Peyer's patch (tissue), 4 donors: ENCODE measurements at regions not wholly inside any gene's neighbourhood (a gene's known extent, or its start where the extent isn't known, plus 50 kb on each side); places are given as distances from the start of the nearest gene placed in this dataset.

Experiments used
- DNase-seq, 3 donors: peaks; one replicate each; pipeline ENCODE4 v3.0.0-alpha.2; 2017 to 2019
- H3K27ac ChIP-seq, 4 donors: fragments of 200-600 bp; sonication (generic); one replicate each; pipeline ENCODE4 v1.5.1; 2016 to 2019
- H3K27me3 ChIP-seq, 2 donors: fragments of 200-600 bp; sonication (generic); one replicate each; pipeline ENCODE4 v1.5.1; 2019
- H3K36me3 ChIP-seq, 3 donors: fragments of 200-600 bp; sonication (generic); one replicate each; pipeline ENCODE4 v1.5.1; 2016 to 2019
- H3K4me1 ChIP-seq, 4 donors: fragments of 200-600 bp; sonication (generic); one replicate each; pipeline ENCODE4 v1.5.1; 2016 to 2019
- H3K4me3 ChIP-seq, 4 donors: fragments of 200-600 bp; sonication (generic); 1 replicate in 3 of 4; 2 replicates in 1 of 4; pipeline ENCODE4 v1.5.1; 2016 to 2019; ENCODE audit warnings: mild to moderate bottlenecking in 1 of 4
- H3K9me3 ChIP-seq, 4 donors: fragments of 200-600 bp; sonication (generic); one replicate each; pipeline ENCODE4 v1.5.1; 2016 to 2019; ENCODE audit warnings: mild to moderate bottlenecking in 1 of 4
- POLR2A ChIP-seq, 2 donors: fragments of 450-650 bp; IDR thresholded peaks; one replicate each; pipeline ENCODE4 v1.5.1; 2017; ENCODE audit warnings: antibody characterized with exemption in 2 of 2, mild to moderate bottlenecking in 2 of 2, moderate library complexity in 2 of 2
- TF ChIP-seq, protein P1 (sequence below), 6 experiments: fragments of 450-650 bp in 4 of 6; fragments of 200-600 bp in 2 of 6; sonication (generic) in 1 of 6; IDR thresholded peaks; one replicate each; pipeline ENCODE4 v1.5.1; 2017 to 2019; ENCODE audit warnings: antibody characterized with exemption in 6 of 6, mild to moderate bottlenecking in 3 of 6, moderate library complexity in 1 of 6

DNA sequence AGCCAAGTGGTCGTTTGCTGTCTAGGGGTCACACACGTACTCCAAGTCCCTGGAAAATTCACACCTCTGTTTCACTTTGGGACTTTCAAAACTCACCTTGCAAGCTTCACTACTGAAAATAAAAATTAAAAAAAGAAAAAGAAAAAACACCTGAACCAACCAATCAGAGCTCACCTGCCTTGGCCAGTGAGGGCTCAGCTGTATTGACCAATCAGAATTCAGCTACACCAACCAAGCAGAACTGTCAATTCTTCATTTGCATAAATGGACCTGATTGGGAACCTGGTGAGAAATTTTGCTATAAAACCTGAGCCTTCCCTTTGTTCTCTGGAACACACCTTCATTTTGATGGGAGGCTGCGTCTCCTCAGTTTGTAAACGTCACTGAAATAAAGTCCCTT is 176.4 kb downstream of the TTC32 start:
- no peak for TF ChIP-seq POLR2A (IDR thresholded peaks at IDR 0.05)
- TF ChIP-seq, protein P1, sequence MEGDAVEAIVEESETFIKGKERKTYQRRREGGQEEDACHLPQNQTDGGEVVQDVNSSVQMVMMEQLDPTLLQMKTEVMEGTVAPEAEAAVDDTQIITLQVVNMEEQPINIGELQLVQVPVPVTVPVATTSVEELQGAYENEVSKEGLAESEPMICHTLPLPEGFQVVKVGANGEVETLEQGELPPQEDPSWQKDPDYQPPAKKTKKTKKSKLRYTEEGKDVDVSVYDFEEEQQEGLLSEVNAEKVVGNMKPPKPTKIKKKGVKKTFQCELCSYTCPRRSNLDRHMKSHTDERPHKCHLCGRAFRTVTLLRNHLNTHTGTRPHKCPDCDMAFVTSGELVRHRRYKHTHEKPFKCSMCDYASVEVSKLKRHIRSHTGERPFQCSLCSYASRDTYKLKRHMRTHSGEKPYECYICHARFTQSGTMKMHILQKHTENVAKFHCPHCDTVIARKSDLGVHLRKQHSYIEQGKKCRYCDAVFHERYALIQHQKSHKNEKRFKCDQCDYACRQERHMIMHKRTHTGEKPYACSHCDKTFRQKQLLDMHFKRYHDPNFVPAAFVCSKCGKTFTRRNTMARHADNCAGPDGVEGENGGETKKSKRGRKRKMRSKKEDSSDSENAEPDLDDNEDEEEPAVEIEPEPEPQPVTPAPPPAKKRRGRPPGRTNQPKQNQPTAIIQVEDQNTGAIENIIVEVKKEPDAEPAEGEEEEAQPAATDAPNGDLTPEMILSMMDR (IDR thresholded peaks at IDR 0.05): no peak
- no peaks in the 10 kb centered on the region for H3K27me3 ChIP-seq
- no peaks in the 10 kb centered on the region for H3K4me1 ChIP-seq
- no peak for DNase-seq
- H3K4me3 ChIP-seq: no peak overlapping the region
- no peaks in the 10 kb centered on the region for H3K36me3 ChIP-seq
- H3K27ac ChIP-seq: no peak overlapping the region
- no peaks in the 10 kb centered on the region for H3K9me3 ChIP-seq

DNA sequence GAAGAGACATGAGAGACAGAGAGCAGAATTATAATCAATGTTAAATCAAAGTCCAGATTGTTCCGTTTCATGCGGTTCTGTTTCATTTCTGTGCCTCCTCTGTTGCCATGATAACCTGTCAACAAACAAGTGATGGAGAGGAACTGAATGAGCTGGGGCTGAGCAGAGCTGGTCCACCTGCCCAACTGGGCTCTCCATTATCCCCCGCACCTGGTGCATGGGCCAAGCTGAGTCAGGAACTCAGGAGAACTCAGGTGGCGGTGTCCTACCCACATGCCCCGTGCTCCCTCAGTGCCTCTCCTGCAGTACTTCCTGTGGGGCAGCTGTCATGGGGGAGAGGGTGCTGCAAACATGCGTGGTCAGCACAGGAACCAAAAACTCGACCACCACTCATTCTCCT is 178.8 kb downstream of the TTC32 start:
- Histone ChIP-seq H3K4me1 (no peaks in the 10 kb centered on the region), H3K4me3 (no peak overlapping the region), H3K27me3 (no peaks in the 10 kb centered on the region), H3K36me3 (no peaks in the 10 kb centered on the region), H3K27ac (no peak overlapping the region), H3K9me3 (no peaks in the 10 kb centered on the region)
- DNase-seq: peak in 1 of 3 donors; percentile 21
- TF ChIP-seq, protein P1 (IDR thresholded peaks at IDR 0.05): no peak
- no peak for TF ChIP-seq POLR2A (IDR thresholded peaks at IDR 0.05)

DNA sequence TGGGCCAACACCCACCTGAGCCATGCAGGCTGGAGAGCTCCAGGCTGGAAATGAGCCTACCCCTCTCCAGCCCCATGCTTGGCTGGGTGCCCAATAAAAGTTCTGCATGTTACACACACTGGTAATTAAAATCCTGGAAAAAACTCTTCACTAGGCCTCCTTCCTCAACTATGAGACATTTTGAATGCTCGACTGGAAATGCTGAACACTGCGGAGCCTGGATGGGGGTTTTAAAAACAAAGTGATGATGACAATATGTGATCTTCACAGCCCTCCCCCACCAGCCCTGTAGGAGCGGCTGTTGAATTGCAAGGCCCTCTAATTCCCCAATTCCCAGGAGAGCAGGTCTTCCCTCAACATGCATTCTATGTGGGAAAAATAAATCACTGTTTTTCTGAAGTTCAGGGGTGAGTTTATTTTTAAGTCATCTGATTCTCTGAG is 179.2 kb downstream of the TTC32 start:
- no peak for DNase-seq
- no peaks in the 10 kb centered on the region for H3K36me3 ChIP-seq
- TF ChIP-seq, protein P1 (IDR thresholded peaks at IDR 0.05): no peak
- no peak for TF ChIP-seq POLR2A (IDR thresholded peaks at IDR 0.05)
- H3K4me1 ChIP-seq: no peaks in the 10 kb centered on the region
- H3K27me3 ChIP-seq: no peaks in the 10 kb centered on the region
- no peaks in the 10 kb centered on the region for H3K9me3 ChIP-seq
- peak overlapping the region in 1 of 4 donors; percentile 6 for H3K27ac ChIP-seq
- no peak overlapping the region for H3K4me3 ChIP-seq

- Histone ChIP-seq H3K9me3 (no peaks in the 10 kb centered on the region), H3K4me1 (no peaks in the 10 kb centered on the region), H3K27ac (no peak overlapping the region), H3K4me3 (no peak overlapping the region), H3K36me3 (no peaks in the 10 kb centered on the region), H3K27me3 (no peaks in the 10 kb centered on the region)
- TF ChIP-seq, protein P1 (IDR thresholded peaks at IDR 0.05): no peak
- TF ChIP-seq POLR2A (IDR thresholded peaks at IDR 0.05): no peak
- no peak for DNase-seq
These were observed 181.5 kb downstream of the TTC32 start for GRCh38 chr2:19720306-19720705.

DNA sequence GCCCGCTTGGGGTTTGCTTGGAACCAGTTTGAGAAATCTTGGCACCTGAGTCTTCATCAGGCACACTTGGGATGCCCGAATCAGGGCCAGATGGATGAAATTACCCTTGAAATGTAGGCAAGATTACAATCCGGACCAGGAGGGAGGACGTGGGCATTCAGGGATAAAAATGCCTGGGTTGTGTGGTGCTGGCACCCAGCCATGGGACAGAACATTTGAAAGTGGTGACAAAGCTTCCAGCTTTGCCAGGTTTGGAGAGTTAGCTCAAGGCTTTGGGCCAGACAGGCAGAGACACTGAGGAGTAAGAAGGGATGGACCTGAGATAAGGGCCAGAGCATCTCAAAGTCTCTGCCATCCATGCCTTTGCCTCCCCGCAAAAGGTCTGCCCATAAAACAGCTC is 182.2 kb downstream of the TTC32 start:
- no peak overlapping the region for H3K27ac ChIP-seq
- H3K4me3 ChIP-seq: no peak overlapping the region
- no peak for DNase-seq
- H3K9me3 ChIP-seq: no peaks in the 10 kb centered on the region
- no peak for TF ChIP-seq POLR2A (IDR thresholded peaks at IDR 0.05)
- TF ChIP-seq, protein P1 (IDR thresholded peaks at IDR 0.05): no peak
- H3K27me3 ChIP-seq: no peaks in the 10 kb centered on the region
- no peaks in the 10 kb centered on the region for H3K36me3 ChIP-seq
- no peaks in the 10 kb centered on the region for H3K4me1 ChIP-seq

GRCh38 chr2:19717446-19717845 is 184.3 kb downstream of the TTC32 start:
- TF ChIP-seq, protein P1 (IDR thresholded peaks at IDR 0.05): no peak
- no peak for TF ChIP-seq POLR2A (IDR thresholded peaks at IDR 0.05)
- no peak overlapping the region for H3K27ac ChIP-seq
- no peaks in the 10 kb centered on the region for H3K27me3 ChIP-seq
- H3K4me1 ChIP-seq: no peaks in the 10 kb centered on the region
- H3K9me3 ChIP-seq: no peaks in the 10 kb centered on the region
- H3K4me3 ChIP-seq: no peak overlapping the region
- no peaks in the 10 kb centered on the region for H3K36me3 ChIP-seq
- no peak for DNase-seq
